TTC549 (cell line): ENCODE measurements at regions not wholly inside any gene's neighbourhood (a gene's known extent, or its start where the extent isn't known, plus 50 kb on each side); places are given as distances from the start of the nearest gene placed in this dataset.
"Not testable (repeated sequence)": the region's sequence is repeated elsewhere in the genome, so short reads cannot be mapped to it uniquely, and the experiment has no call there.

Experiments used
- FAIRE-seq: peaks from 2 replicates; lab custom pipeline; 2012; peaks lifted over from hg19 to GRCh38; lab: Jason Lieb, UNC

DNA sequence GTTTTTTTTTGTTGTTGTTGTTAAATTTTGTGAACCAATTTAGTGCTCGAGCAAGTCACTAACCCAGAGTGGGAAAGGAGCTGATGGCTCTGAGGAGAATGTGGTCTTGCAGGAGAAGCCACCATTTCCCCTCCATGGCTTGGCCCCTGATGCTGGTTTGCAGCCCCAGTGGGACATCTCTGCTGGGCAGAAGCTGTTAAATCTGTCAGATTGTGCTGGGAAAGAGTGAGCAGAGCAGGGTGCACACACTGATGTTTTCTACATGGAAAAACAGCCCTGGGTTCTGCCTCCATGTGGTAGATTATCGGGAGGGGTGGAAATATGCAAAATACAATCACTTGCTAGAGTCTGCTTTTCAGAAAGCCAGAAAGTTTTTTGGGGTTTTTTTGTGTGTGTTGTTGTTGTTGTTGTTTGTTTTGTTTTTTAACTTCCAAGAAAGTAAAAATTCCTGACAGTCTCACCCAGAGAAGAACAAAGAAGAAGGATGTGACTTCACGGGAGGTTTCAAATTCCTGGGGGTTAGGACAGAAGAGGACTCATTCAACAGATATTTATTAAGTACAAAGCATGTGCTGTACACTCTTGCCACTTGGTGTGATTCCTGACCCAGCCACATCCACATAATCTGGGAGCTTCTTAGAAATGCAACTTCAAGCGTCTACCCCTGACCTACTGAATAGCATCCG, 133.7 kb downstream of the FOXB1 start:
- no peak for FAIRE-seq

DNA sequence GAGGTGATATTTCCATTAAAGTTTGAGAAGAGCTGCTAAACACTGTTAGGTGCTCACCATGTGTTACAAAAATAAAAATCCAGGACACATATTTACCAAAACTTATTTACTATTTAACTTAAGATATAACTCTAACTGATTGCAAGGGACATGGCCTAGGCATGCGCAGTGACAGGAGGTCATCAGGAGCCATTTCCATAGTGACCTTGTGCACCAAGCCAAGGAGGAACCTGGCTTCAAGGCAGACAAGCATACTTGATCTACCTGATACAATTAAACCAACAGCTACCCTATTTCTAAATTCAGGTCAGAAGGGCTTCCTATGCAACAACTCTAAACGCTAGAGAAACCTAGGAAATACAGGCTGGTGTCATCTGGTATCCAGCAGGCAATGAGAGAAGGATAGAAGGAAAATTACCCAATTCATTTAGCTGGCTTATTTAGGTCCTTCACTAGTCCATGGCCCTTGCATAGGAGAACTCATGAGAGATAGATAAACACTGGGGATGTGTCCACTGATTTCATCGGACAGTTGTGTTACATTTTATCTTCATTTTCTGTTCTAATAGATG, 134.4 kb downstream of the FOXB1 start:
- FAIRE-seq: no peak

DNA sequence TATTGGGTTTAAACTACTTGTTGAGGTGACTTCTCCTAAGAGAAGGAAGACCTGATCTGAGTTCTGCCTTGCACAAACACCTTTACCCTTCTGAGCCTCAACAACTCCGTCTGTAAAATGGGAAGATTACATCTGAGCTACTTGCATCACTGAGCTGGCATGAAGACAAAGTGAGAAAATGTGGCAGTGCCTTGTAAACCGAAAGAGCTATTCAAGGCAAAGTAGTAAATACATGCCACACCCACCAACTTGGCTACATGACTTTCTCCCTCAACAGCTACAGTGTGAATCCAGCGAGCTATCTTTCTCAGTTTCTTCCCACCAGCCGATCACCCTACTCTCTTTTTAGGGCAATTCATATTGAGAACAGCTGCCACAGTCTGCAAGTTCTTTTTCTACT, 148.3 kb downstream of the FOXB1 start:
- no peak for FAIRE-seq

DNA sequence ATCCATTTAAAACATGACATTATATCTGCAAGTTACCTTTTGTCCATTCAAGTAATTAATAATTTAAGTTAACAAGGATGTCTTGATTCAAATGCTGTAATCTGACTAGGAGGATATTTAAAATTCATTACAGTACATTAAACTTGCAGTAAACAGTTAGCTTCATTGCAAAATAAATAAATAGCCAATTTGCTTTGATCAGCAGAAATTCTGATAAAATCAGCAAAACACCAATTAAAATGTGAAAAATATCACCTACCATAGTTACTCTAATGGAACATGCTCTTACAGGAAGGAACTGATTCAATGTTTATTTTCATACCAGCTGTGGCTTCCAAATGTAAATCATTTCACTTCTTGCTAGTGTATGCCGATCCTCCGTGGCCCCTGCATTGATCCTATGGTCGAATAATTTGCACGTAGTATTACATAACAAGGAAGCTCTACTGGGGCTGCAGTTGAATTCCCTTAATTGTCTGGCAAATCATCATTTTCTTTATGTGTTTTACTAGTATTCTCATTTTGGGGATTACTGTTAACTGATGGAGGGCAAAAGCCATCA, 150.7 kb downstream of the FOXB1 start:
- no peak for FAIRE-seq

DNA sequence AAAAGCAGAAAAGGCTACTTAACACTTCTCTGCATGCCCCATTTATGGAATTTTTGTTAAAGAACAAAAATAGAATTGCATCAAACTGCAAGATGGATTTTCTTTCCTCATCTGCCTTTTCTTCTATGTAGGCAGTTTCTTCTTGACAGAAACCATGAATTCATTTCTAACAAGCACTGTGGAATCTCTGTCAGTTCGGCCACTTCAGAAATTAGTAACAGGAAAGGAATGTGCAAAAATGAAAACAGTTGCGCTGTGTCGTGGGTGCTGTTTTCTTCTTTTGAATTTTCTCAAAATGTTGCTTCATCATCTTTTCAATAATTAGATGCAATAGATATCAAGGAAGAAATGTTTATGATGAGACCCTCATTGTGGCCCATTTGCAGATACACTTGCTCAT, 151.6 kb downstream of the FOXB1 start:
- no peak for FAIRE-seq

DNA sequence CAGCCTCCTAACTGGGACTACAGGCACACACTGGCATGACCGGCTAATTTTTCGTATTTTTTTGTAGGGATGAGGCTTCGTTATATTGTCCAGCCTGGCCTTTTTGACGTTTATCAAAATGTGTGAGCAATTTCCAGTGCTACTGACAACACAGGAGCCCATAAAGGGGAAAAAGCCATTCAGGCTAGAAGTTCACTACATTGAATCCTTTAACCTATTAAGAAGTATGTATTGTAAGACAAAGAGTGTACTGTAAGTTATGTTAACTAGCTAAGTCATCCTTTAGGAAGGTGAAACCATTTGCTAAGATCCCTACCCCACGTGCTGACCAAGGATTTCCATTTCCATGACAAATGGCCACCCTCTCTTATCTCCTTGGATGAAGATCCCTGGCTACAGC, 156.8 kb downstream of the FOXB1 start:
- no peak for FAIRE-seq

DNA sequence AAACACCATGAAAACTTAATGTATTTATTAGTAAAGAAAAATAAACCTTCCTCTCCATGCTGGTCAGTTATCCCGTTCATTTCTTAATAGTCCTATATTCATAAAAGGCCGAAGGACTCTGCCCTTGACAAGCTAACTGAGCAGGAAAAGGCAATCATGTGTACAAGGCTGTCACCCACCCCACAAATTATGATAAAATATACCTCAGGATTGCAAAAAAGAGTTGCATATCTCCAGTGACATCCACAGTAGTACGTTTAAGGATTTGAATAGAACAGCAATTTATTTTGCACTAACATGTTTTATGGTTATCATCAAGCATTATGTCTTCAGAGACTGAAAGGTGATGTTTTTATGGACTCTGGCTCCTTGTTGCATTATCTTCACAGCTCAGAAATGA, 157.6 kb downstream of the FOXB1 start:
- FAIRE-seq: no peak

DNA sequence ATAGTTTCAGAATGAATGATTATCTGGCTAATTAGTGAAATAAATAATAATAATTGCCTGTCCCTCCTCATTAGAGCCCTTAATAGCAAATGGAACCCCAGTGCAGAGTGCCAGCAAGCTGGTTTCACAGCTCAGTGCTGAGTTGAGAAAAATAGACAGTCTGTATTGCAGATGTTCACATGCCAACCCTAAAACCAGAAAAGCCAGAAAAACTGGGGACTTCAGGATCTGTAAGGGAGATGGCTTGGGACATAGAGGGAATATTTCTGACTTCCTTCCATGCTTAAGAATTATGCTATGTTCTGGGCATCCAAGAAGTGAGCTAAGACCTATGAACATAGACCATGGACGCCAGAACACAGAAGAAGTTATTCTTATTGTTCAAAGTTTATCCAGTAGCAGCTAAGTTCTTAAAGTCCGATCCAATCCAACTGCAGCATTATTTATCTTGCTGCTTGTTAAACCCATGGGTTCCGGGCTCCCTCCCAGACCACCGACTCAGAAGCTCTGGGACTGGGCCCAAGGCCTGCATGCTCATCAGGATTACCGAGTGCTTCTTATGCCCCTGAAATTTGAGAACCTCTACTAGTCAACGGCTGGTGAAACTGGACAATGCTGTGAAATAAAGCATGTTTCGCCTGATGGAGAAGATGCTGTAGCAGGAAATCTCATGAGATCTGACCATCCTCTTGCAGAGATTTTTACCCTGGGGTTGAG, 158.3 kb downstream of the FOXB1 start:
- no peak for FAIRE-seq

DNA sequence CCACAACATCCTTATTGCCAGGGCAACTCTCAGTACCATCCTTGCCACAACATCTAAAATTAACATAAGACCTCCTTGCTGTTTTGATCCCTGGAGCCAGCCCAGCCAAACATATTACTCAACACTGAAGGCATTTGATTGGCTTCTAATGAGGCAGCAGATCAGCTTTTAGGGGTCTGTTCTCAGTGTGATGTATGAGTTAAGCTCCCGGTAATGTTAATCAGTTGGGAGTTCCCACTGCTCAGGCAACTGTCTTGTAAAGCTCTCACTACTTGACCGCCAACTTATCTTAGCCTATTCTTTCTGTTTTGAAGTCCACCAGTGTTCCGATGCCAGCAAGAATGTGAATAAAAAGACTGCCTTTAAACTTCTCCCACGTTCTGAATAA, 158.9 kb downstream of the FOXB1 start:
- FAIRE-seq: no peak

DNA sequence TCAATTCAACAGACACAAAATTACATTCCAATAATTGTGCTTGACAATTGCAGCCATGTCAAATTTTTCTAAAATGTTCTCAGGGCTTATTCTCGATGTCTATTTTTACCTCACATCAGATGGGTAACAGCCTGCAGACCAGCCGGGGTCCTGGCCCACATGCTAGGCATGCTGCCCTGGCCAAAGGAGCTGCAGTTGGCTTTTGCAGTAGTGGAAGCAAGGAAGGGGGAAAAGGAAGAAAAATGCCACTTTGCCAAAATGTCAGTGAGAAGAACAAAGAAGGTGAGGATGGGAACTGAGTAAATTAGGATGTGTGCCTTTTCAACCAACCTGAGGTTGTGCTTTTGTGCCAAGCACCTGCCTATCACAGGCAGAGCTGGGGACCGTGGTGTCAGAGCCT, 161.0 kb downstream of the FOXB1 start:
- no peak for FAIRE-seq

DNA sequence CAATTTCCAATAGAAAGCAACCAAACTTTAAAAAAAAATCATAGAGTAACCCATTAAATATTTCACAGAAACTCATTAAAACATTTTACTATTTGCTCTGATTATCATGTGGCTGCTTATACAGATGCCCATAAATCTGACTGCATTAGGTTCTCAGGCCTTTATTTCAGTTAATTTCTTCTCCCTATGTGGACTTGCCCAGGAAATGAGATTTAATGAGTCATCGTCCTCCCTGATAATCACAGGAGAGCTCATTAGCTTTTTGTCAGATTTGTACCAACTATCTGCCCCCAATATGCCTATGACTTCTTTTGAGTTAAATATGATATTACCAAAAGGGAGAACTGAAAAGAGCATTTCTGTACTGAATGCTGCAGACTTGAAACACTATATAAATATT, 168.0 kb downstream of the FOXB1 start:
- no peak for FAIRE-seq

DNA sequence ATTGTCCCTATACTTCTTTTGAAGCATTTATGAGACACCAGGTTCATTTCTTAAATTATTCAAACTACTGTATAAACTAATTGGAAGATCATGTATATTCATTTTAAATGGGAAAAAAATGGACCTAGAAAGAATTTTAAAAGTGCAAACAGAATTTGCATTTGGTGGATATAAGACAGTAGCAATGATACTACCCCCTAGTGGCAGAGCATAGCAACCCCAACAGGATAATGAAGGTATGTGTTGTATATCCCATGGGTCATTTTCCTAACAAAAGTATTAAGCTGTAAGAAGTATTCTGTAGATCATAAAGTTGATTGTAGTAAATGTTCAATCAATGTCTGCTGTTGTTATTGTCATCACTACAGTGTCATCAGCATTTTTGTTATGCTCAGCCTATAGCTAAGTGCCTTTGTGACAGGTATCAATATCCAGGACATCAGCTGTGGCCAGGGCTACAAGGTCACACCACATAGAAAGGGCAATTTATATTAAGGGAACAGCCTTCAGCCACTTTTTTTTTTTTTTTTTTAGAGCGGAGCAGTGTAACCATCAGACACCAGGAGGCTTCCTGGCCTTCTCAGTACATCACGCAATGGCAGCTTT, 175.8 kb downstream of the FOXB1 start:
- peak; percentile 52 for FAIRE-seq

DNA sequence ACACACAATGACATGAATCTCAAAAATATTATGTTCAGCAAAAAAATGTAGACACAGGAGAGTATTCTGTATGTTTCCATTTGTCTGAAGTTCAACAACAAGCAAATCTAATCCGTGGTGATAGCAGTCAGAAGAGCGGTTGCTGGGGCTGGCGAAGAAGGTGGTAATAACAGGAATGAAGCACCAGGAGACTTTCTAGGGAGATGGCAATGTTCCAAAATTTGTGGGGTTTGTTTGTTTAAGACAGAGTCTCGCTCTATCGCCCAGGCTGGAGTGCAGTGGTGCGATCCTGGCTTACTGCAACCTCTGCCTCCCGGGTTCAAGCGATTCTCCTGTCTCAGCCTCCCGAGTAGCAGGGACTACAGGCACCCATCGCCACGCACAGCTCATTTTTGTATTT, 177.8 kb downstream of the FOXB1 start:
- not testable (repeated sequence) for FAIRE-seq

DNA sequence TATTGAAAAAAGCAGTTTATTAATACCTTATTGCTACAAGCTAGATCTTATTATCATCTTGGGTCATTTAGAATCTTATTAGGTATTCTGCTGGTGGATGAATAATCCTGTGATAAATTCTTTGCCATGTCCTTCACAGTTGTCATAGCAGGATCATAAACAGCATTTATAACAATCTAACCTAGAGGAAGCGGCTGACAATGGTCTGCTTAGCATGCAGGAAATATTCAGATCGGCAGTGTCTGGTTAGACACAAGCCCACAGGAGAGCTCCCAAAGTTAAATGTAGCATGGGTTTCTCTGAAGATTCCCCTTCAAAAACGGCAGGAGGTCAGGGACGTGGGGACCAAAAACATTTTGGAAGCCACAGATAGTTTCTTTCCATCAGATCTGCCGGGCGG, 179.3 kb downstream of the FOXB1 start:
- no peak for FAIRE-seq

DNA sequence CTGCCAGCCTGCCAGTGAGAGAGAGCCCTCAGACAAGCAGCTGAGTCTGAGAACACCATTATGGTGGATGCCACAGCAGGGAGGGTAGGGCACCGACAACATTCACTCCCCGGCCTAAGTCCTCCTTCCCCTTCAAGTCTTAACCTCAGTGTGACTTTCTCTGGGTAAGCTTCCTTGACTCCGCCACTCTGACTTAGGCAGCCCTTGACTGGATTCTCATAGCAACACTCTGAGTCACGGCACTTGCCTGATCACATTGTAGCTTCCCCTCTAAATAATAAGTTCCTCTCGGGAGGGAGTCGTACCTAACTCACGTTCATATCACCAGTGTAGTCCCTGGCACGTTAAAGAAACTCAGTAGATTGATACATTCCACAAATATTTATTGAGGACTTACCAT, 180.5 kb downstream of the FOXB1 start:
- no peak for FAIRE-seq

DNA sequence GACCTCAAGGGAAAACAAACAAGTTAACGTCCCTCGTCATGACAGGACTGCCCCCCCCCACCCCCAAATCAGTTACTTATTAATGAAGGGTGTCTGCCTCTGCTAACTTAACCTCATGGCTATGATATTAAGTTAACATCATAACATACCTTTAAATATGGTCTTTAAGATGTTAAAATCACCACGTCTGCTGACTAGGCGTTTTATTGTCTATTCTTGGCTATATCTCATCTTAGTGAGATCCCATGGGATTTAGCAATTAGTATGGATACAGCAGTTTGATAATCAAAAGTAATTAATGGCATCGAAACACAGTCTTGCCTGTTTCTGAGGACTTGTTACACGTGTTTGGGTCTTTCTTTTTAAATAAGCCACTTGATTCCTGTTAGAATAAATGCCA, 186.9 kb downstream of the FOXB1 start:
- no peak for FAIRE-seq

DNA sequence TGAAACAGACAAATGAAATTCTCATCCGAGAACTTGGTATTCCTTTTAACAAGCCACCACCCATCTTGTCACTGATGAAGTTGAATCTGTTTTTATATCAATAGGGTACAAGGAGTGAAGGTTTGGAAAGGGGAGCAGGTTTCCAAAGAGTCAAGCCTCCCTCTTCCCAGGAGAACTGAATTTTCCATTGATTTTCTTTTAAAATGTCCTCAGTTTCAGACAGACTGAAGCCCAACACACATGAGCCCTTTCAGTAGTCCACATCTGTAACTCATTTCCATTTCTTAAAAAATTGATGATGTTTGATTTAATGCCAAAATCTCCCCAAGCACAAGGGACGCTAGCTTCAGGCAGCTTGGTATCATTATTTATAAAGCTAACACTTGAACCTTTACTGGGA, 187.7 kb downstream of the FOXB1 start:
- FAIRE-seq: no peak

DNA sequence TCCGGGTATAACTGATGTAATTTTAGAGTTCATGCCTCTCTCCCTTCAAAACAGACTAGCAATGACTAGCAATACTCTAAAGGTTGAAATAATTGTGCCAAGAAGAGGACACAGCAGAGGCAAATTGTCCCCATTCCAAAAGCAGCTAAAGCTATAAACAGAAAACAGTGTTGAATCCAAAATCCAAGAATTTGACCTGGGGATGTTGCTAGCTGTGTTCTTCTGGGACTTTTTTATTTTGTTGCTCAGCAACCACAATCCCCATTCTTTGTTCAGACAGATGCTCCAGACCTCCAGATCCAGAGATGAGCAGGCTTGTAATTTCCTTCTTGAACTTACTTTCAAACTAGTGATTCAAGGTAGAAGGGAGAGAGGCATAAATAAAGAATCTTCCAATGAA, 191.5 kb downstream of the FOXB1 start:
- no peak for FAIRE-seq

DNA sequence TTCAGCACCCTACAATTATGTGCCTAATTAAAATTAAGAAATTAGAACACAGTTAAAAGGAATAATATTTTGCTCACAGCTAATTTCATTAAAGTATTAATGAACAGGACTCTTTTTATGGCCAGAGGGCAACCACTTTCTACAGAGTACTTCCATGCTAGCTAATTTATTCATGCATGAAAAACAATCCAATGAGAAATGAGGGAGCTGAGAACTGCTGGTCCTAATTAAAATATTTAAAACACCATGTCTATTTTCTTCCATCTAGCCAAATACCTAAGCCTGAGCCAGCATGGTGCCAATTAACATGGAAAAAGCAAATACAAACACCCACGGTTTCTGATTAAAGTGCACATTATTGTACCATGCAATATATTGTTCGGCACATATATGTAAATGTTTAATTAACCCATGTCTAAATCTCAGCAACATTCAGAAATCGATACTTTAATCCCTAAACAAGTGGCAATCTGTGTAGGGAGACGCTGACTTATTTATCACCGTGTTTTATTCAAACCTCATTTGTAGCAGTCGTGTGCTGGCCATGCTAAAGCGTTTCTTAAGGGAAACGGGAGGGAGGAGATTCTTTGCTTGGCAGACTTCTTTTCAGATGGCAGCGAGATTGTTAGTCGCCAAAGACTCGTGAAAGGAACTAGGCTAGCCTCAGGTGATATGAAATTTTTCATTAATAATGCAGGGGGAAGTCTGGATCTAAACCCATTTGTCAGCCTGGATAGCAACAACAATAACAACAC, 193.5 kb downstream of the ANXA2 start:
- no peak for FAIRE-seq

DNA sequence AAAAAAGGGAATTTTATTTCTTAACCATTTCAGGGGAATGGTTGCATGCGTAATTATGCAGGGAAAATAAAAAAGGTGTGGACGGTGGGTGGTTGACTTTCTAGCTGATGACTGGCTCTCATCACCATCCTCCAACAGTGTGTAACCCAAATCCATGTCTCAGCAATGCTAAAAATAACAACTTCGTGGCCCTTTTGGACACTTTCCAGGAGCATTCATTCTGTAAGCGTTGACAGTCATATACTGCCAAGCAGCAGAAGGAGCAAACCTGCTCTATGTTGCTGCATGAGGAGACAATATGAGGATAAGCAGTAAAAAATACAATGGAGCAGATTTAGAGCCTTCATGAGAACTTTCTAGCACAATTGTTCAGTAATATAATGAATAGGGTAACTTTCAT, 189.1 kb downstream of the ANXA2 start:
- no peak for FAIRE-seq

DNA sequence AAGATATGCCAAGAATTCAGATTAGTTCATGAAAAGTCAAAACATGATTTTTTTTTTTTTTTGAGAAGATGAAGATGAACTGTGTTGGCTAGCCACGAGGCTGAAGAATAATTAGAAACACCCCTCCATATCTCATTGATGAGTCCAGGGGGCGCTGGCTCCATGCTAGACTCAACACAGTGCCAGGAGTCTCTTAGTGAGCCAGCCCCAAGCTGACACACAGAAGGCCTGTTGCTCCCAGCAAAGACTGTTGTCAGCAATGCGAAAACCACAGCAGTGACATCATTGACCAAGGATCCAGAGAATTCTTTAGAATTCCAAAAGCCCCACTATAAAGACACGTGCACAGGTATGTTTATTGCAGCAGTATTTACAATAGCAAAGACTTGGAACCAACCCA, 185.2 kb downstream of the ANXA2 start:
- no peak for FAIRE-seq

DNA sequence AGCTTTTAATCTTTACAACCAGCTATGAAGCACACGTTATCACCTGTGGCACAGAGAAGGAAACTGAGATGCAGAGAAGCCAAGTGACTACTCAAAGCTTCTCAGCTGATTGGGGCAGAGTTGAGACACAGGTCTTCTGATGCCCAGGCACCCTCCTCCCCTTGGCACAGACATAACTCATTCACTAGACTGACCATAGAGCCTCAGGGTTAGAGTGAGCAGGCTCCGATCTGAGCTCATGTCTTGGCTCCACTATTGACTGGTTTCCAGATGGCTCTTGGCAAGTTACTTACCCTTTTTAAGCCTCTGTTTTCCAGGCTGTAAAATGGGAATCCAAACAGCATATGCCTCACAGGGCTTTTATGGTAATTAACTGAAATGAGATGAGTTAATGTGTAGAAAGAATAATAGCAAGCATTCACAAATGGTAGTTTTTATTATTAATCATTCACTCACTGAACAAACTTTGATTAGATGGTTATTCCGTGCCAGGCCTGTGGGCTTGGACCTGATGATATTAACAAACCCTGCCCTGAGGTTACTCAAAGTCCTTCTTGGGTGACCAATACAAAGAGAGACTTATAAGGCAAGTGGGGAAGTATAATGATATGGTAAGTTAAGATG, 184.3 kb downstream of the ANXA2 start:
- FAIRE-seq: no peak
